LNCAP (cell line): ENCODE measurements at regions not wholly inside any gene's neighbourhood (a gene's known extent, or its start where the extent isn't known, plus 50 kb on each side); places are given as distances from the start of the nearest gene placed in this dataset.

Experiments
- TF ChIP-seq, protein P1 (sequence below): fragments of 450-650 bp; IDR thresholded peaks from 2 replicates; pipeline ENCODE4 v1.5.1; 2017; ENCODE audit warnings: mild to moderate bottlenecking

DNA sequence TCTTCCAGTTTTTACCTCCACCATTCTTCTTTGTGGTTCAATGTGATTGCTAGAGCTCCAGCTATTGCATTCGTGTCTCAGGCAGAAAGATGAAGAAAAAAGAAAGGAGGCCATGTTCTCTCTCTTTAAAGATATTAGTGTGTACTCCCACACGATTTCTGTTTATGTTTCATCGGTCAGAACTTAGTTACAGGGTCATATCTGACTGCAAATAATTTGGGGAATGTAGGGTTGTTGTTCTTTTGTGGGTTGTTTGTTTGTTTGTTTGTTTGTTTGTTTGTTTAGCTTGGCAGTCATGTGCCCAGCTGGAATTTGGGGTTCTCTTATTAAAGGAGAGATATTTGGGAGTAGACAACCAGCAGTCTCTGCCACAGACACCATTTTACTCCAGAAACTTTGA lies 53.6 kb upstream of the PIK3CG start:
- TF ChIP-seq, protein P1, sequence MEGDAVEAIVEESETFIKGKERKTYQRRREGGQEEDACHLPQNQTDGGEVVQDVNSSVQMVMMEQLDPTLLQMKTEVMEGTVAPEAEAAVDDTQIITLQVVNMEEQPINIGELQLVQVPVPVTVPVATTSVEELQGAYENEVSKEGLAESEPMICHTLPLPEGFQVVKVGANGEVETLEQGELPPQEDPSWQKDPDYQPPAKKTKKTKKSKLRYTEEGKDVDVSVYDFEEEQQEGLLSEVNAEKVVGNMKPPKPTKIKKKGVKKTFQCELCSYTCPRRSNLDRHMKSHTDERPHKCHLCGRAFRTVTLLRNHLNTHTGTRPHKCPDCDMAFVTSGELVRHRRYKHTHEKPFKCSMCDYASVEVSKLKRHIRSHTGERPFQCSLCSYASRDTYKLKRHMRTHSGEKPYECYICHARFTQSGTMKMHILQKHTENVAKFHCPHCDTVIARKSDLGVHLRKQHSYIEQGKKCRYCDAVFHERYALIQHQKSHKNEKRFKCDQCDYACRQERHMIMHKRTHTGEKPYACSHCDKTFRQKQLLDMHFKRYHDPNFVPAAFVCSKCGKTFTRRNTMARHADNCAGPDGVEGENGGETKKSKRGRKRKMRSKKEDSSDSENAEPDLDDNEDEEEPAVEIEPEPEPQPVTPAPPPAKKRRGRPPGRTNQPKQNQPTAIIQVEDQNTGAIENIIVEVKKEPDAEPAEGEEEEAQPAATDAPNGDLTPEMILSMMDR = no peak

DNA sequence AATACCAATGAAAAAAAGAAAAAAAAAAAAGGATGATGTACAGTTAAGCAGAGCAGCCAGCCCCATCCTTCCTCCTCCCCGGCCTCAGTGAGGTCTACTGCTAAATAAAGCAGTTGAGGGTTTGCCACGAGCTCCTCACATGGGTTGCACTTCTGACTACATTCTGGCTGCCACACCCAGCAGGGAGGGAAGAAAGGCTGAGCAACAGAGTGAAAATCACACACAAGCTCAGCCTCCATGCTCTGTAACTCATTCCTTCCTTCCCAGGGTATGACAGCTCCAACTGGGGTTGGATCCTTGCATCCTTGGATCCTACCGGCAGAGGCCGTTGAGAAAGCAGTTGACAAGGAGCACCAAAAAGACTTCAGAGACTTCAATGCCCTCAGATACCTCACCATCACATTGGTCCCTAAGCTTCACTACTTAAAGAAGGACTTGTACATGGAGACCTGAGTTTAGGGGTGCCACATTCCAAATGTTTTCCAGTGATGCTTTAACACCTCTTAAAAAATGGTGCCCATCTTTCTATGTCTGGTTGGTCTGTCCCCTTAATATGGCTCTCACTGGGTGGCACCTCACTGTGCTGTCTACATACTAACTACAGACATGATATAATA lies 52.9 kb upstream of the PIK3CG start:
- TF ChIP-seq, protein P1 = no peak

DNA sequence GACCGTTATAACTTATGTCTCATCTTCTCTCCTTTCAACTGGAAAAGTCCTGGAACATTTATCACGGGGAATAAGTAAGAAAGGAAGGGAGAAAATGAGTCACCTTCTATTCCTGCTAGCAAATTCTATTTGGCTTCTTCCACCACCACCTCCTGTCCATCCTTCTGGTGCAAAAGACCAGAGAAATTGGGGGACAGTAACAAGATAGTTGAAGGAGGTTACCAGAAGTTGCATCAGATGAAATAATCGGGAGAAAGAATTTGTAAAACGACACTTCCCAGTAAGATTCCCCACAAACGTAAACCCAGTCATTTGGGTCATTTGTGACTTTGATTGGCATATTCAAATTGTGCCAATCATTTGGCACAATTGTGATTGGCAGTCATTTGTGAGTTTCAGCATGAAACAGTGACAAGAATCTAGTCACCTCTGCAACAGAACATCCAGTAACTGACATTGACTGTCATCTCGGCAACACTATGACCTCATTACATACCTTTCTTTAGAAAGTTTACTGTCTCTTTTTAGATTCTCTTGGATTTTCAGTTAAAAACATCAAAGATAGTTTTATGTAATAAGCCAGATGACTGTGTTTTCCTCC lies 51.3 kb upstream of the PIK3CG start:
- TF ChIP-seq, protein P1 = no peak

DNA sequence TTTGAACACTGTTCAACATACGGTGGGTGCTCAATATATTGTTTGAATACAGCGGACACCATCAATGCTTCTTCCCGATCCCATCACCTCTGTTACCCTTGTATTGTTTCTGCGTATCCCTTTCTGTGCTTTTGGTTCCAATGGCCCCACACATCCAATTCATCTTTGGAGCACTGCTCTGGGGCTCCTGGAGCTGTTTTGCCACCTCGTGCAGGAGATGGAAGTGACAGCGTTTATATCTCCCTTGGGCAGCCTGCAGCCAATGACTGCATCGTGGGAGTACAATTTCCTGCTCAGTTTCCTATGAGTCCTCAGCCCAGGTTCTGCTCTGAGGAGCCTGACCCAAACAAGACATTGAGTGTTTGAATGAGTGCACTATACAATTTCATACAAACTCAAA lies 50.2 kb upstream of the PIK3CG start:
- TF ChIP-seq, protein P1 = no peak
